Upper lobe of left lung (tissue), 6 donors: ENCODE measurements at regions not wholly inside any gene's neighbourhood (a gene's known extent, or its start where the extent isn't known, plus 50 kb on each side); places are given as distances from the start of the nearest gene placed in this dataset.
"Not testable (repeated sequence)": the region's sequence is repeated elsewhere in the genome, so short reads cannot be mapped to it uniquely, and the experiment has no call there.

Source experiments
- ATAC-seq, 2 donors: fragments of 200-7000 bp; cut with Tn5 transposase; one replicate each; pipeline ENCODE4 v1.9.1; 2022; ENCODE audit warnings: mild to moderate bottlenecking in 2 of 2, moderate library complexity in 2 of 2; ENCODE audit not compliant: low FRiP score in 2 of 2
- DNase-seq, 2 donors: peaks; one replicate each; pipeline ENCODE4 v3.0.0-alpha.2; 2019 to 2020
- H3K27ac ChIP-seq, 4 donors: fragments of 200-600 bp; sonication (generic); one replicate each; pipeline ENCODE4 v1.5.1; 2016 to 2019
- H3K27me3 ChIP-seq, 4 donors: fragments of 200-600 bp; sonication (generic); one replicate each; pipeline ENCODE4 v1.5.1; 2017 to 2019
- H3K36me3 ChIP-seq, 4 donors: fragments of 200-600 bp; sonication (generic); one replicate each; pipeline ENCODE4 v1.5.1; 2016 to 2019
- H3K4me1 ChIP-seq, 4 donors: fragments of 200-600 bp; sonication (generic); one replicate each; pipeline ENCODE4 v1.5.1; 2018 to 2019
- H3K4me3 ChIP-seq, 4 donors: fragments of 200-600 bp; sonication (generic); one replicate each; pipeline ENCODE4 v1.5.1; 2017 to 2019; ENCODE audit warnings: mild to moderate bottlenecking in 2 of 4, moderate library complexity in 1 of 4
- H3K9me3 ChIP-seq, 4 donors: fragments of 200-600 bp; sonication (generic); one replicate each; pipeline ENCODE4 v1.5.1; 2018 to 2019
- WGBS, 2 donors: methylation state at CpG; one replicate each; pipeline ENCODE4 v1.1.5; 2017 to 2018; 5-methylcytosine and 5-hydroxymethylcytosine counted together
- donor health status: DM: no; HTN: no; CAD: no; lungs with moderate emphysema.
- donor health status: DM: no; HTN: yes; CAD: no; lungs with severe emphysema.

DNA sequence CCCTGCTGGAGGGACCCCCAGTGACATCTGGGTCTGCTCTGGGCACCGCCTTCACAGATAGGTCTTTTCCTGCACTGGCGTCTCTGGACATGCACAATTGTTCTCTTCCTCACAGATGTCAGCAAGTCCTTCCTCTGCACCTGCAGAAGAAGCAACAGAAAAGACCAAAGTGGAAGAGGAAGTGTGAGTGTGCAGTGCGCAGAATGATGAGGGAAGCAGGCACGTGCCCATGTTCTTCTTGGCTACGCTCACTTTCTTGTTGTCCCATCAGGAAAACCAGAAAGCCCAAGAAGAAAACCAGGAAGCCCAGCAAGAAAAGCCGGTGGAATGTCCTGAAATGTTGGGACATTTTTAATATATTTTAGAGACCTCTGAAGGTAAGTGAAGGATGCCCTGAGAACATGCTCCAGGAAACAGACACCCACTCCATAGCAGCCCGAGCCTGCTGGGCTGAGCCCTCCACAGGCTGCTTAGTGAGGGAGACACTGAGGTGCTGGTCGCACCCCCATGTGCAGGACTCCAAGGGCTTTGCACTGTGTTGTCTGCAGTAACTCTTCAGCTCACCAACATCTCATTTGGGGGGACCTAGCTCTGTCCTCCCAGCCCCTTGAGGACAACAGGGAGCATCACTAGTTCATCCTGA, 50.8 kb upstream of the PROP1 start:
- 69 to 70% methylated on average over 6 of the region's 8 CpGs for whole genome bisulfite sequencing, 2 donors
- not testable (repeated sequence) for H3K27ac ChIP-seq, H3K9me3 ChIP-seq, ATAC-seq, H3K4me1 ChIP-seq, H3K36me3 ChIP-seq, DNase-seq, H3K4me3 ChIP-seq, H3K27me3 ChIP-seq

DNA sequence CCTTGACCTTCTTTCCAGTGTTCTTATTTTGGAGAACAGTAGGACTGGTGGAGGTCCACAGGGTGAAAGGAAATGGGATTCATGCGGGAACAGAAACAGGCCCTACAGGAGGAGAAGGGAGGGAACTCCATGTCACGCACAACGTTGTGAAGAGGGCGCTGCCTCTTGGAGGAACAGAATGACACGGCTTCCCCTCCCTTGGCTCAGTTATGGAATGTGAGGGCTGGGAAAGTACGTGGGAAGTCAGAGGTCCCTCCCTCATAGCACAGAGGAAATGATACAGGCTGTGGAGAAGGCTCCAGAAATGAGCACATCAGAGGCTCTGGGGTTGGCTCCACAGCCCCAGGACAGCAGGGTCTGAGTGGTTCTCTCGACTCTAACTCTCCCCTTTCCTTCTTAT, 49.9 kb upstream of the PROP1 start:
- no CpG with 5 or more reads among the region's 7 CpGs for WGBS, 2 donors

More for the DNA sequence above, 49.9 kb upstream of the PROP1 start:
- not testable (repeated sequence) for H3K27ac ChIP-seq, H3K4me3 ChIP-seq, H3K36me3 ChIP-seq, H3K27me3 ChIP-seq, H3K9me3 ChIP-seq, H3K4me1 ChIP-seq, ATAC-seq, DNase-seq
